ENCODE measurements at regions not wholly inside any gene's neighbourhood (a gene's known extent, or its start where the extent isn't known, plus 50 kb on each side); places are given as distances from the start of the nearest gene placed in this dataset.
"Not testable (repeated sequence)": the region's sequence is repeated elsewhere in the genome, so short reads cannot be mapped to it uniquely, and the experiment has no call there.

DNA sequence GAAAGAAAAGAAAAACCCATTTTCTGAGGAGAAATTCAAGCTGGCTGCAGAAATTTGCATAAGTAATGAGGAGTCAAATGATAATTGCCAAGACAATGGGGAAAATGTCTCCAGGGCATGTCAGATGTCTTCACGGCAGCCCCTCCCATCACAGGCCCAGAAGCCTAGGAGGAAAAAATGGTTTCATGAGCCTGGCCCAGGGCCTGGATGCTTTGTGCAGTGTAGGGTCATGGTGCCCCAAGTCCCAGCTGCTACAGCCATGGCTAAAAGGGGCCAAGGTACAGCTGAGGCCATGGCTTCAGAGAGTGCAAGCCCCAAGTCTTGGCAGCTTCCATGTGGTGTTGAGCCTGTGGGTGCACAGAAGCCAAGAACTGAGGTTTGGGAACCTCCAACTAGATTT is 283.9 kb upstream of the PREP start:
- intact Hi-C loops (cut with DNase I); DNase-seq: not testable (repeated sequence)

DNA sequence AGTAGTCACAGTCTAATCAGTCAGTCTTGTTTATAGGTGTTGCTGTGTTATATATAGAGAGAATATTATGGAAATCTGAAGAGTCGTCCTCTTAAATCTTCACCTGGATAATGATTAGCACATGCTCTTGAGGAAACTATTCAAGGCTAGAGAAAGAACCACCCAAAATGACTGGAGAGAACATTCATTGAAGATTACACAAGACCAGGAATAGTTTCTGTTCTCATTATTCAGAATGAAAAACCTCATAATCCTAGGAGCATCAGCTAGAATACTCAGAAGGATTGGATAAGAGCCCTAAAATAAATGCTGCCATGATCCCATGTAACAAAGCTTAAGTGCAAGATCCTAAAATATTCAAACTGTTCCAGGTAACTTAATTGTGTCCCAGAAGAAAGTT is 278.2 kb upstream of the PREP start:
- intact Hi-C loops (cut with DNase I): no loop called here

GRCh38 chr6:105680131-105680530 is 277.2 kb upstream of the PREP start:
- no peak for DNase-seq
- intact Hi-C loops (cut with DNase I): no loop called here

More for the DNA sequence above, 278.2 kb upstream of the PREP start:
- DNase-seq: no peak

DNA sequence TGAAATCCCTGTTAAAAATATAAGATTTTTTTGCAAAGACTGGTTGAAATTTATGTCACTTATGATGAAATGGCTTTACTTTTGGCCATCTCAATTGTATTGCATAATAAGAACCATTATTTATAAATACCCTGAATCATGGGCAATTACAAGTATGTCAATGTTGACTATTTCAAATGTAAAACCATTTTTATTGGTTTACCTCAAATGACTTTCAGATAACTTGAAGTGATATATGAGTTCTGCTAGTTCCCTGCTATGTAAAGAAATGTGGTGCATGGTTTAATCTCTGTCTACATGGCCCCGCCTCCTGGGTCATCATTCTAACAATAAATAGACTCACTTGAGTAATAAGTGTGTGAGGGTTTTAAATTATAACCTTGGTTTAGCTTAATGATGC is 275.6 kb upstream of the PREP start:
- intact Hi-C loops (cut with DNase I): no loop called here

GRCh38 chr6:105677671-105678475 is 275.0 kb upstream of the PREP start:
- intact Hi-C loops (cut with DNase I): no loop called here
- no peak for DNase-seq

More for the DNA sequence above, 275.6 kb upstream of the PREP start:
- DNase-seq: no peak

DNA sequence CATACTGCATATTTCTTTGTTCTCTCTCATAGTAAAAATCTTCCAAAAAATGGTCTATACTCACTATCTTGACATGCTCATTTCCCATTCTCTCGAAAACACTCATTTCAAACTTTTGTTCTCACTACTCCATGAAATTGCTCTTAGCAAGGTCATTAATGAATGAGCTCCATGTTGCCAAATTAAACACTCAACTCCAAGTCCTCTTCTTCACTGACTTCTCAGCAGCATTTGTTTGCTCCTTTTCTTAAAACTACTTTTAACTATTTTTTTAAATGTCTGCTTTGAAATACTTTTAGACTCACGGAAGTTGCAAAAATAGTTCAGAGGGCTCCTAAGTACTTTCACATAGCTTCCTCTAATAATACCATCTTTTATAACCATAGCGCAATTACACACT is 274.0 kb upstream of the PREP start:
- intact Hi-C loops (cut with DNase I): no loop called here
- DNase-seq: no peak

GRCh38 chr6:105675715-105676397 is 273.0 kb upstream of the PREP start:
- intact Hi-C loops (cut with DNase I): no loop called here
- DNase-seq: no peak

DNA sequence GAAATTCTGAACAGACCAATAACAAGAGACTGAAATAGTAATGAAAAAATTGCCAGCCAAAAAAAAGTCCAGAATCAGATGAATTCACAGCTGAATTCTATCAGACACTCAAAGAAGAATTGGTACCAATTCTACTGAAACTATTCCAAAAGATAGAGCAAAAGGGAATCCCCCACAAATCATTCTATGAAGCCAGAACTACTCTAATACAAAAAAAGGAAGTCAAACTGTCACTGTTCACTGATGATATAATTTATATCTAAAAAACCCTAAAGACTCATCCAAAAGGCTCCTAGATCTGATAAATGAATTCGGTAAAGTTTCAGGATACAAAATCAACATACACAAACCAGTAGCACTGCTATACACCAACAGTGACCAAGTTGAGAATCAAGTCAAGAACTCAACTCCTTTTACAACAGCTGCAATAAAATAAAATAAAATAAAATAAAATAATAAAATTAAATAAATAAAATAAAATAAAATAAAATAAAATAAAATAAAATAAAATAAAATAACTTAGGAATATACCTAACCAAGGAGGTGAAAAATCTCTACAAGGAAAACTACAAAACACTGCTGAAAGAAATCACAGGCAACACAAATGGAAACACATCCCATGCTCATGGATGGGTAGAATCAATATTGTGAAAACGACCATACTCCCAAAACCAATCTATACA is 270.1 kb upstream of the PREP start:
- intact Hi-C loops (cut with DNase I); DNase-seq: not testable (repeated sequence)

DNA sequence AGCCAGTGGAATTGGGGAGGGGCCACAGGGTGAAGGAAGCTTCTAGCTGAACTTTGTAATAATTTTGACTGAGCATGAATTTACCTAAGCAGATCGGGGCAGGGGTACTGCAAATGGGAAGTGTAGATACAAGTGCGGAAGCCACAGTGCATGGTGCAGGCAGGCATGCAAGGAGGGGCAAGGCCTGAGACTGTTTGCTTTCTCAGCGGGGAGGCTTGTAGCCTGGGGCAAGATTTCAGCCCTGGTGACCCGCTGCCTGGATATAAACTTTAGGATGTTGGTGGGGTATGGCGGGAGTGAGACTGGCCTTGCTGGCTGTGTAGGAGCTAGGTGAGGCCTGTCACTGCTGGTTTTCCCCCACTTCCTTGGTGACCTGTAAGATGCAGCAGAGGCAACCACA is 266.4 kb upstream of the PREP start:
- peak in 1 of 10 donors; percentile 50 for DNase-seq
- intact Hi-C loops (cut with DNase I): no loop called here

GRCh38 chr6:105667056-105667455 is 264.2 kb upstream of the PREP start:
- intact Hi-C loops (cut with DNase I): no loop called here
- DNase-seq: no peak

- DNase-seq: no peak
- intact Hi-C loops (cut with DNase I): no loop called here
These were observed 262.0 kb upstream of the PREP start for GRCh38 chr6:105664931-105665330.

DNA sequence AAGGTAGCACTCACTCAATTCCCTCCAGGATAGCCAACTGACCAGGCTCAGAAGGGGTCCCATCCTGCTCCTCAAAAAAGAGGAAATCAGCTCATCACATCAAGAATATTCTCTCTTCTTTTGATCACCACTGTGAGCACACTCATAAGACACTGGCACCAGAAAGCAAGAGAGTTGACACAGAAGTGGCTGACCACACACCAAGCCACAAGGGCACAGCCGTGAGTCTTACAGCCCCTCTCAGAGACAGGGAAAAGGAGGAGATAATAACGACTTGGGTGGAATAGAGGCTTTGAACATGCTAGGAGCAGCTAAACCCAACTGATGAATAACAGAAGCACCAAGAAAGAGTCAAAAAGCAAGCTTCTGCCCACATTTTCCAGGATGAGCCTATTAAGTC is 249.1 kb upstream of the PREP start:
- intact Hi-C loops (cut with DNase I): no loop called here
- no peak for DNase-seq

DNA sequence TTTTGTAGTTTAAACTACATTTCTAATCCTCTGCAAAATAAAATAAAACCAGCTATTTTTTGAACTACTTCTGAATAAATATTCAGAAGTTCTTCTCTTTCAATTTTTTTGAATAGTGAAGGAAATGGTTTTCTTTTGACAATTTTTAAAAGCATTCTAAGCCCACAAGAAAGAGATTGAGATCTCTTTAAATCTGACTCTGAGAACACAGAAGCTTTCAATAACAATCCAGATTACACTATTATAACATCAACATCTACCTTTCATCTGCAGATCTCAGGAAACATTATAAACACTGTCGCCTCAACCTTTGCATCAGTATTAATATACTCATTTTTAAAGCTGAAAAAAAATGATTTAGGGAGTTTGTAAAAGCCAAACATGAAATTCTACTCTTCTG is 247.5 kb upstream of the PREP start:
- no peak for DNase-seq
- intact Hi-C loops (cut with DNase I): no loop called here

DNA sequence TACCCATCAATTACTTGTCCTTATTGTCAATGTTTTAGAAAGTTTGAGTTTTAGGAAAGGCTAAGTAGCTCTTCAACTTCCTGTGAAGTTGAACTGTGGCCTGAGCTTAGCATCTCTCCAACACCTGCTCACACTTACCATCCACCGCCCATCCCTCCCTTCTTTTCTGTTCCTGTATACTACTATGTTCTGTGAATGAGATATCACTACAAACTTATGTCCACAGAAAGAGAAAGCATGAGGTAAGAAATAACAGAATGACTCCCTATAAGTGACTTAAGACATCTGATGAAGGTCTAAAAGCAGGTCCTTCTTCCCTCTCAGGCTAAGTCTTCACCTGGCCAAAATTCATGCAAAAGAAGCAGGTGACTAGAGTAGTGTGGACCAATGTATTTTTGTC is 246.3 kb upstream of the PREP start:
- intact Hi-C loops (cut with DNase I): no loop called here
- no peak for DNase-seq

- no peak for DNase-seq
- intact Hi-C loops (cut with DNase I): no loop called here
These were observed 245.4 kb upstream of the PREP start for GRCh38 chr6:105648276-105648675.

DNA sequence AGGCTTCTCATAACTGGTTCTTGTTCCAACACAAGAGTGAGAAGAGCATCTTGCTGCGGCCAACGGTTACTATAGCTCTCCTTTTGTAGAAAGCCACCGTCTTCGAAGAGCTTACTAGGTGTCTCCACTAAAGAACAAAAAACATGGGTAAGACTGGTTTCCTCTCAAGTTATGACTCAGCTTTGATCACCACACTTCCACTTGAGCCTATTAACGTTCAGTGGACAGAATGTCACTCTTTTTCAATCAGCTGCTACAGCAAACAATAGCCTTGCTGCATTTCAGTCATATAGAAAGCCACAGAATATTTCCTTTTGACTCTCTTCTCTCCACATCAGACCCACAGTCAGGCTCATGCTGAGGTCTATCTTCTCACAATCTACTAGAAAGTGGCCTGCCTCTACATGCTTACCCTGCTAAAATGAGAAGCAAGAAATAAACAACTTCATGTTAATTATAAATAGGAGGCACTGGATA is 243.5 kb upstream of the PREP start:
- intact Hi-C loops (cut with DNase I): no loop called here
- no peak for DNase-seq

DNA sequence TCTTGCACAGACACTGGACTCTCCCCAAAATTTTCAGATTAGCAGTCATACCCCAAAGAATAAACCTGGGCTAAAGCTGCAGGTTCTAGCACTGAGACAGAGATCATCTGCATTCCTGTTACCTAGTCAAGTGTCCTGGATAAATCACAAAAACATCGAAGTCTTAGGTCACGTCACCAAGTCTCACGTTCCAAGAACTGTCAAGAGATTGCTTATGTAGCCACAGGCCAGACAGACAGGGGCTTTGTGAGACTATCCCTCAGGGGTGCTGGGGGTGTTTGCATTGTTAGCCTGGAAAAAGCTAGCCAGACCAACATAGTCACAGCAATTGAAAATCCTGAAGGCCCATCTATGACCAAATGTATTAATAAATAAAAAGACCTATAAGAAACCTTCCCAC is 243.1 kb upstream of the PREP start:
- intact Hi-C loops (cut with DNase I): no loop called here
- no peak for DNase-seq

- intact Hi-C loops (cut with DNase I): no loop called here
- no peak for DNase-seq
These were observed 242.3 kb upstream of the PREP start for GRCh38 chr6:105645156-105645555.

- no peak for DNase-seq
- intact Hi-C loops (cut with DNase I): no loop called here
These were observed 241.8 kb upstream of the PREP start for GRCh38 chr6:105644691-105645090.

DNA sequence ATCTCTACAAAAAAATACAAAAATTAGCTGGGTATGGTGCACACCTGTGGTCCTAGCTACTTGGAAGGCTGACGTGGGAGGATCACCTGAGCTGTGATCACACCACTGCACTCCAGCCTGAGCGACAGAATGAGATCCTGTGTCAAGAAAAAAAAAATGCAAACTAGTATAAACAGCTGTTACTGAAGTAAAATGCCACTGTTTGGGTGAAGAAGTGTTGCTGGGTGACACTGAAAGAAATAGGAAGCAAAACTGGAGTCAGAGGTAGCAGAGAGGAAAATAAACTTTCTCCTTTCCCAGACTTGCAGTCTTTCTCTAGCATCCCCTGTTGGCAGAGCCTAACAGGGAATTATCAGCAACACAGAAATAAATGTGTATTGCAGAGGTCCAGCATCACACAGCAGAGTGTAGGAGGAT is 241.2 kb upstream of the PREP start:
- DNase-seq: peak in 1 of 10 donors; percentile 42
- intact Hi-C loops (cut with DNase I): no loop called here

DNA sequence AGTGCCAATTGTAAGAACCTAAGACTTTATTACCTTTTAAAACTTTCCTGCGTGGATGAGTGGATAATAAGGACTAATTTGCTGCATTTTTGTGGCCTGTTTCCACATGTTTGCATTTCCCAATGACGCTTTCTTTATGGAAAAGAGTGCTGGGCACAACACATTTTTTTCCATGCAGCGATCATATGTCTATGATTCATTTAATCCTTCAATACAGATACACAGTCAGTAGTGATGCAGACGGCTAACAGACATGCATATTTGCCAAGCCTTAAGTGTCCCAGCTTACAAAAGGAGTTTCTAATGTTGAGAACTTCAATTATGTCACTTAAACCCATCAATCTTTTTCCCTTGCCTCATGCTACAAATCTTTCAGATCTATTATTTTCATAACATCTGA is 239.8 kb upstream of the PREP start:
- intact Hi-C loops (cut with DNase I): no loop called here
- DNase-seq: no peak
